ENCODE measurements at regions not wholly inside any gene's neighbourhood (a gene's known extent, or its start where the extent isn't known, plus 50 kb on each side); places are given as distances from the start of the nearest gene placed in this dataset.

DNA sequence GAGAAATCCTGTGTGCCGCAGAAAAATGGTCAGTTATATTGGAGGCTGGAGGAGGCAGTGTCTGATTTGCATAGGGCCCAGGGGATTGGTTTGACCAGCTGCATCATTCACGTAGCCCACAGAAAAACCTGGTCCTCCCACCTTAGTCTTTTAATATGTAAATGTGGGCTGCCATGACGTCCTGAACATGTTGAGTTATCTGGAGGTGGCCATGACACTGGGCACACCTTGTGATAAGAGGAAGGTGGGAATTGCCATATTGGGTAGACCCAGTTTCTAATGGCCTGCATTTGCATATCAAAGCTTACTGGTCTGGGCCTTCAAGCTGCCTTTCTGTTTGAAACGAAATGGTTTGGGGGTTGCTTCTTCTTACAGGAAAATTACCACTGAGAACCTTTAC lies 162.2 kb downstream of the AHR start:
- TF ChIP-seq, protein P1, sequence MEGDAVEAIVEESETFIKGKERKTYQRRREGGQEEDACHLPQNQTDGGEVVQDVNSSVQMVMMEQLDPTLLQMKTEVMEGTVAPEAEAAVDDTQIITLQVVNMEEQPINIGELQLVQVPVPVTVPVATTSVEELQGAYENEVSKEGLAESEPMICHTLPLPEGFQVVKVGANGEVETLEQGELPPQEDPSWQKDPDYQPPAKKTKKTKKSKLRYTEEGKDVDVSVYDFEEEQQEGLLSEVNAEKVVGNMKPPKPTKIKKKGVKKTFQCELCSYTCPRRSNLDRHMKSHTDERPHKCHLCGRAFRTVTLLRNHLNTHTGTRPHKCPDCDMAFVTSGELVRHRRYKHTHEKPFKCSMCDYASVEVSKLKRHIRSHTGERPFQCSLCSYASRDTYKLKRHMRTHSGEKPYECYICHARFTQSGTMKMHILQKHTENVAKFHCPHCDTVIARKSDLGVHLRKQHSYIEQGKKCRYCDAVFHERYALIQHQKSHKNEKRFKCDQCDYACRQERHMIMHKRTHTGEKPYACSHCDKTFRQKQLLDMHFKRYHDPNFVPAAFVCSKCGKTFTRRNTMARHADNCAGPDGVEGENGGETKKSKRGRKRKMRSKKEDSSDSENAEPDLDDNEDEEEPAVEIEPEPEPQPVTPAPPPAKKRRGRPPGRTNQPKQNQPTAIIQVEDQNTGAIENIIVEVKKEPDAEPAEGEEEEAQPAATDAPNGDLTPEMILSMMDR (IDR thresholded peaks at IDR 0.05) = no peak
- no peak for TF ChIP-seq POLR2A (IDR thresholded peaks at IDR 0.05)

All from tibial nerve (tissue), 3 donors.